AG10803 (cell line): ENCODE measurements at regions not wholly inside any gene's neighbourhood (a gene's known extent, or its start where the extent isn't known, plus 50 kb on each side); places are given as distances from the start of the nearest gene placed in this dataset.

Source experiments
- DNase-seq: peaks from one replicate; pipeline ENCODE4 v3.0.0; 2010; ENCODE audit warnings: low read depth
- H3K4me3 ChIP-seq: 2 replicates; pipeline ENCODE4 v1.5.1; 2011; ENCODE audit warnings: mild to moderate bottlenecking, low read length, control low read depth
- CTCF ChIP-seq: conservative IDR thresholded peaks from 2 replicates; pipeline ENCODE4 v1.5.1; 2011; ENCODE audit warnings: mild to moderate bottlenecking, low read length, control low read depth, inconsistent platforms

- TF ChIP-seq CTCF = no peak
- H3K4me3 ChIP-seq = no peak overlapping the region
- no peak for DNase-seq
These were observed 137.1 kb upstream of the VRK1 start for GRCh38 chr14:96660123-96660522.

- DNase-seq = no peak
- no peak for TF ChIP-seq CTCF
- no peak overlapping the region for H3K4me3 ChIP-seq
These were observed 136.5 kb upstream of the VRK1 start for GRCh38 chr14:96660667-96661066.

- no peak for DNase-seq
- no peak overlapping the region for H3K4me3 ChIP-seq
- TF ChIP-seq CTCF = no peak
These were observed 135.8 kb upstream of the VRK1 start for GRCh38 chr14:96661244-96661969.

GRCh38 chr14:96662116-96662970, 134.8 kb upstream of the VRK1 start:
- H3K4me3 ChIP-seq = no peak overlapping the region
- no peak for DNase-seq
- no peak for TF ChIP-seq CTCF

- H3K4me3 ChIP-seq = no peak overlapping the region
- TF ChIP-seq CTCF = no peak
- no peak for DNase-seq
These were observed 134.1 kb upstream of the VRK1 start for GRCh38 chr14:96663076-96663475.

GRCh38 chr14:96663491-96664067, 133.6 kb upstream of the VRK1 start:
- no peak for TF ChIP-seq CTCF
- no peak for DNase-seq
- H3K4me3 ChIP-seq = no peak overlapping the region
